ENCODE measurements at regions not wholly inside any gene's neighbourhood (a gene's known extent, or its start where the extent isn't known, plus 50 kb on each side); places are given as distances from the start of the nearest gene placed in this dataset.

GRCh38 chr12:115866909-115867525 lies 410.5 kb downstream of the MED13L start:
- Histone ChIP-seq H3K4me2 (ENCODE audit: insufficient read depth, low read length) (no peak overlapping the region), H3K79me2 (ENCODE audit: control insufficient read depth, insufficient read depth, low read length) (no peaks in the 10 kb centered on the region), H3K9me1 (ENCODE audit: control insufficient read depth, insufficient read depth, low read length) (no peaks in the 10 kb centered on the region), H3K9me3 (replicated peaks; ENCODE audit: control insufficient read depth, insufficient read depth, low read depth, low read length) (no peaks in the 10 kb centered on the region), H3K4me3 (no peak overlapping the region), H4K20me1 (replicated peaks; ENCODE audit: control insufficient read depth, insufficient read depth, low read length) (0 out of 2 replicates have a peak, but pooled peaks cover 3% of the 10 kb centered on the region), H2AFZ (ENCODE audit: low read depth, low read length) (no peak overlapping the region), H3K4me1 (replicated peaks in 1 of 2; ENCODE audit: control insufficient read depth in 2 of 2, insufficient read depth in 2 of 2, low read length in 2 of 2) (no peaks in the 10 kb centered on the region), H3K9ac (ENCODE audit: insufficient read depth in 1 of 2, low read depth in 2 of 2, low read length in 2 of 2) (no peak overlapping the region), H3K27ac (ENCODE audit: extremely low read depth, low read depth, low read length) (no peak overlapping the region), H3K27me3 (ENCODE audit: control insufficient read depth in 2 of 2, insufficient read depth in 2 of 2, low read length in 2 of 2) (peaks cover 0 to 6% of the 10 kb centered on the region in 2 experiments; a peak in 2 of 5 replicates), H3K36me3 (ENCODE audit: control insufficient read depth, insufficient read depth, low read length) (no peaks in the 10 kb centered on the region)
- intact Hi-C loops (cut with micrococcal nuclease) (no loop called here), in situ Hi-C loops (cut with MboI) (no loop called here)
- FAIRE-seq, result no peak
- ChIA-PET POLR2A (interaction anchor here (0.7 to 0.8 kb wide), 2 partner anchors 13 to 103 kb away, joined by 3 read pairs; no protein-coding TSS in a partner anchor), CTCF (ENCODE audit: low intra/inter-chr PET ratio) (no interaction called here)
- TF ChIP-seq TAF7 (tag; IDR thresholded peaks at IDR 0.05) (no peak), ZNF77 (CRISPR knock-in tag; IDR thresholded peaks at IDR 0.05) (no peak), TSHZ1 (CRISPR knock-in tag; IDR thresholded peaks at IDR 0.05) (no peak), BRF1 (IDR thresholded peaks at IDR 0.05; ENCODE audit: borderline replicate concordance, extremely low read depth, insufficient read length) (no peak), CBFA2T3 (IDR thresholded peaks at IDR 0.05) (no peak), MYBL2 (IDR thresholded peaks at IDR 0.05; ENCODE audit: low read depth) (no peak), MYBL2 (CRISPR knock-in tag; IDR thresholded peaks at IDR 0.05; ENCODE audit: borderline replicate concordance) (no peak), PATZ1 (CRISPR knock-in tag; IDR thresholded peaks at IDR 0.05; ENCODE audit: borderline replicate concordance) (no peak), MEIS2 (IDR thresholded peaks at IDR 0.05; ENCODE audit: partially characterized antibody) (no peak), RBM39 (optimal IDR thresholded peaks at IDR 0.05; ENCODE audit: low read depth, low read length) (no peak), CBX1 (IDR thresholded peaks at IDR 0.05; ENCODE audit: low read depth) (no peak), ZNF512 (tag; IDR thresholded peaks at IDR 0.05) (no peak)
- no peak for DNase-seq (ENCODE audit: extremely low read depth in 1 of 4, low spot score in 3 of 4)
- 2% methylated on average over 5 of the region's 6 CpGs for WGBS (ENCODE audit: insufficient coverage, low coverage, missing lambda C conversion rate)
- BruUV-seq (replicated peaks), result no TSS peak
- ATAC-seq, result no peak

Measured in K562 (cell line).